Trophoblast cell (in vitro differentiated cells and primary cell): ENCODE measurements at regions not wholly inside any gene's neighbourhood (a gene's known extent, or its start where the extent isn't known, plus 50 kb on each side); places are given as distances from the start of the nearest gene placed in this dataset.
A peak's percentile ranks its signal among the peaks of the same experiment; 100 is the strongest.
"Not testable (repeated sequence)": the region's sequence is repeated elsewhere in the genome, so short reads cannot be mapped to it uniquely, and the experiment has no call there.

Experiments used
- DNase-seq, 2 donors: peaks; one replicate each; pipeline ENCODE4 v3.0.0-alpha.2; 2016
- H2AFZ ChIP-seq: 2 replicates; pipeline ENCODE4 v1.6.1; 2013; ENCODE audit warnings: low read length, moderate library complexity, mild to moderate bottlenecking; ENCODE audit not compliant: insufficient read depth, poor library complexity
- H2AK5ac ChIP-seq: 2 replicates; pipeline ENCODE4 v1.6.1; 2013; ENCODE audit warnings: mild to moderate bottlenecking, low read length
- H2BK120ac ChIP-seq: 2 replicates; pipeline ENCODE4 v1.6.1; 2013; ENCODE audit warnings: low read length, mild to moderate bottlenecking, moderate library complexity; ENCODE audit not compliant: insufficient read depth, poor library complexity
- H2BK12ac ChIP-seq: 2 replicates; pipeline ENCODE4 v1.6.1; 2013; ENCODE audit warnings: mild to moderate bottlenecking, low read length, moderate library complexity
- H2BK5ac ChIP-seq: 2 replicates; pipeline ENCODE4 v1.6.1; 2013; ENCODE audit warnings: low read length, low read depth, moderate library complexity, mild to moderate bottlenecking; ENCODE audit not compliant: poor library complexity
- H3K14ac ChIP-seq: 2 replicates; pipeline ENCODE4 v1.6.1; 2013; ENCODE audit warnings: mild to moderate bottlenecking, low read length
- H3K18ac ChIP-seq: 2 replicates; pipeline ENCODE4 v1.6.1; 2013; ENCODE audit warnings: mild to moderate bottlenecking, low read length
- H3K23ac ChIP-seq: 2 replicates; pipeline ENCODE4 v1.6.1; 2013; ENCODE audit warnings: low read length
- H3K27ac ChIP-seq: 2 replicates; pipeline ENCODE4 v1.5.1; 2013; ENCODE audit warnings: low read depth, mild to moderate bottlenecking, inconsistent platforms, low read length, moderate library complexity
- H3K27me3 ChIP-seq: 2 replicates; pipeline ENCODE4 v1.6.1; 2013; ENCODE audit warnings: inconsistent platforms, mild to moderate bottlenecking, low read length, moderate library complexity; ENCODE audit not compliant: insufficient read depth
- H3K36me3 ChIP-seq, 2 experiments: 1 replicate in 1 of 2; 2 replicates in 1 of 2; pipeline ENCODE4 v1.6.1; 2013; ENCODE audit warnings: low read length in 2 of 2, mild to moderate bottlenecking in 2 of 2, moderate library complexity in 1 of 2; ENCODE audit not compliant: insufficient read depth in 2 of 2, control insufficient read depth in 1 of 2
- H3K4ac ChIP-seq: 2 replicates; pipeline ENCODE4 v1.6.1; 2013; ENCODE audit warnings: low read depth, mild to moderate bottlenecking, low read length, moderate library complexity
- H3K4me1 ChIP-seq, 2 experiments: 1 replicate in 1 of 2; 2 replicates in 1 of 2; pipeline ENCODE4 v1.6.1; 2013; ENCODE audit warnings: low read length in 2 of 2, mild to moderate bottlenecking in 2 of 2, moderate library complexity in 1 of 2; ENCODE audit not compliant: insufficient read depth in 2 of 2, control insufficient read depth in 1 of 2
- H3K4me2 ChIP-seq: 2 replicates; pipeline ENCODE4 v1.6.1; 2013; ENCODE audit warnings: inconsistent platforms, mild to moderate bottlenecking, low read length, moderate library complexity
- H3K4me3 ChIP-seq: 2 replicates; pipeline ENCODE4 v1.5.1; 2013; ENCODE audit warnings: mild to moderate bottlenecking, low read depth, low read length, inconsistent platforms
- H3K79me1 ChIP-seq: one replicate; pipeline ENCODE4 v1.6.1; 2013; ENCODE audit warnings: low read length
- H3K79me2 ChIP-seq: 2 replicates; pipeline ENCODE4 v1.6.1; 2013; ENCODE audit warnings: low read length, mild to moderate bottlenecking; ENCODE audit not compliant: control insufficient read depth, insufficient read depth, poor library complexity
- H3K9ac ChIP-seq: 2 replicates; pipeline ENCODE4 v1.6.1; 2013; ENCODE audit warnings: mild to moderate bottlenecking, low read length
- H3K9me3 ChIP-seq: 2 replicates; pipeline ENCODE4 v1.6.1; 2013; ENCODE audit warnings: low read depth, mild to moderate bottlenecking, control low read depth, inconsistent platforms, low read length; ENCODE audit not compliant: insufficient read depth
- H4K12ac ChIP-seq: 2 replicates; pipeline ENCODE4 v1.6.1; 2013; ENCODE audit warnings: low read depth, mild to moderate bottlenecking, low read length, moderate library complexity
- H4K8ac ChIP-seq: 2 replicates; pipeline ENCODE4 v1.6.1; 2013; ENCODE audit warnings: low read depth, mild to moderate bottlenecking, low read length, moderate library complexity
- H4K91ac ChIP-seq: one replicate; pipeline ENCODE4 v1.6.1; 2013; ENCODE audit warnings: low read depth, mild to moderate bottlenecking, low read length, moderate library complexity
- WGBS: extraction: QIAGEN DNeasy Blood & Tissue Kit; methylation state at CpG from one replicate; pipeline ENCODE4 v1.1.7; 2013; ENCODE audit warnings: missing lambda C conversion rate; ENCODE audit not compliant: insufficient read length, insufficient coverage; ENCODE audit errors: extremely low coverage; 5-methylcytosine and 5-hydroxymethylcytosine counted together

GRCh38 chr2:88959480-88960204 lies 268.2 kb downstream of the RPIA start:
- Histone ChIP-seq H2AFZ (no peak overlapping the region), H4K8ac (no peak overlapping the region), H3K4me1 (no peaks in the 10 kb centered on the region), H4K12ac (no peak overlapping the region), H3K79me2 (no peaks in the 10 kb centered on the region), H3K9me3 (peaks cover 2% of the 10 kb centered on the region), H2BK5ac (no peak overlapping the region), H3K9ac (no peak overlapping the region), H2BK120ac (no peak overlapping the region), H3K23ac (no peak overlapping the region), H3K79me1 (no peaks in the 10 kb centered on the region), H3K18ac (no peak overlapping the region), H3K4me3 (no peak overlapping the region), H2AK5ac (no peak overlapping the region), H3K4me2 (no peak overlapping the region), H2BK12ac (no peak overlapping the region), H3K36me3 (no peaks in the 10 kb centered on the region), H3K14ac (no peak overlapping the region), H4K91ac (no peak overlapping the region), H3K27ac (no peak overlapping the region), H3K27me3 (no peaks in the 10 kb centered on the region), H3K4ac (no peak overlapping the region)
- WGBS, result no CpG with 5 or more reads among the region's 2 CpGs
- peak in 1 of 2 donors; percentile 31 for DNase-seq

GRCh38 chr2:88961323-88961722 lies 269.9 kb downstream of the RPIA start:
- H3K9me3 ChIP-seq, H2AK5ac ChIP-seq, H3K27ac ChIP-seq, H4K8ac ChIP-seq, H3K27me3 ChIP-seq, H2AFZ ChIP-seq, H3K9ac ChIP-seq, H3K4me2 ChIP-seq, H3K36me3 ChIP-seq, H2BK5ac ChIP-seq, H3K23ac ChIP-seq, H3K14ac ChIP-seq, H2BK12ac ChIP-seq, H4K12ac ChIP-seq, H3K4ac ChIP-seq, H3K4me1 ChIP-seq, H3K79me2 ChIP-seq, H2BK120ac ChIP-seq, H3K79me1 ChIP-seq, H3K4me3 ChIP-seq, H4K91ac ChIP-seq, H3K18ac ChIP-seq: not testable (repeated sequence)
- WGBS, result no CpG with 5 or more reads among the region's 3 CpGs
- DNase-seq, result peak; percentile 12 to 25

GRCh38 chr2:88967844-88968243 lies 276.4 kb downstream of the RPIA start:
- Histone ChIP-seq H4K12ac (no peak overlapping the region), H3K4ac (no peak overlapping the region), H2BK5ac (no peak overlapping the region), H3K23ac (no peak overlapping the region), H3K27ac (no peak overlapping the region), H3K4me1 (no peaks in the 10 kb centered on the region), H3K36me3 (no peaks in the 10 kb centered on the region), H3K4me2 (peak overlapping the region; percentile 27), H3K9ac (no peak overlapping the region), H2BK12ac (no peak overlapping the region), H3K79me1 (no peaks in the 10 kb centered on the region), H2AFZ (no peak overlapping the region), H3K4me3 (no peak overlapping the region), H4K91ac (no peak overlapping the region), H3K14ac (no peak overlapping the region), H4K8ac (no peak overlapping the region), H3K27me3 (no peaks in the 10 kb centered on the region), H3K9me3 (no peaks in the 10 kb centered on the region), H2BK120ac (no peak overlapping the region), H3K79me2 (no peaks in the 10 kb centered on the region), H2AK5ac (no peak overlapping the region), H3K18ac (no peak overlapping the region)
- peak; percentile 9 to 51 for DNase-seq
- no CpG with 5 or more reads among the region's 3 CpGs for WGBS

GRCh38 chr2:88978011-88978410 lies 286.5 kb downstream of the RPIA start:
- not testable (repeated sequence) for H3K79me1 ChIP-seq, H2BK5ac ChIP-seq, DNase-seq, H2AK5ac ChIP-seq, H4K12ac ChIP-seq, H3K79me2 ChIP-seq, H3K9ac ChIP-seq, H3K36me3 ChIP-seq, H2BK12ac ChIP-seq, H3K4ac ChIP-seq, H4K8ac ChIP-seq, H3K18ac ChIP-seq, H3K4me2 ChIP-seq, H3K27ac ChIP-seq, H2AFZ ChIP-seq, H2BK120ac ChIP-seq, H3K14ac ChIP-seq, H3K27me3 ChIP-seq, H3K23ac ChIP-seq, H3K4me1 ChIP-seq, H4K91ac ChIP-seq, H3K4me3 ChIP-seq, H3K9me3 ChIP-seq
- WGBS, result no CpG with 5 or more reads among the region's 2 CpGs
